Osteoblast (primary cell): ENCODE measurements at regions not wholly inside any gene's neighbourhood (a gene's known extent, or its start where the extent isn't known, plus 50 kb on each side); places are given as distances from the start of the nearest gene placed in this dataset.

Experiments
- DNase-seq: peaks from one replicate; pipeline ENCODE4 v3.0.0; 2011; ENCODE audit warnings: low spot score, mixed read lengths; ENCODE audit not compliant: insufficient read length; ENCODE audit errors: missing footprints
- H2AFZ ChIP-seq: 2 replicates; pipeline ENCODE4 v1.6.0; 2011; ENCODE audit warnings: mild to moderate bottlenecking, low read length
- H3K27ac ChIP-seq: 2 replicates; pipeline ENCODE4 v1.5.1; 2011; ENCODE audit warnings: mild to moderate bottlenecking, low read depth, low read length, moderate library complexity
- H3K27me3 ChIP-seq: 2 replicates; pipeline ENCODE4 v1.6.0; 2012; ENCODE audit warnings: mild to moderate bottlenecking, control low read depth, inconsistent platforms, low read length, moderate library complexity; ENCODE audit not compliant: insufficient read depth
- H3K36me3 ChIP-seq: 2 replicates; pipeline ENCODE4 v1.5.1; 2011; ENCODE audit warnings: mild to moderate bottlenecking, low read length, control low read depth, moderate library complexity; ENCODE audit not compliant: insufficient read depth
- H3K4me1 ChIP-seq: 2 replicates; pipeline ENCODE4 v1.5.1; 2011; ENCODE audit warnings: mild to moderate bottlenecking, low read length, control low read depth, moderate library complexity; ENCODE audit not compliant: insufficient read depth
- H3K4me2 ChIP-seq: 2 replicates; pipeline ENCODE4 v1.6.0; 2011; ENCODE audit warnings: mild to moderate bottlenecking, low read length; ENCODE audit not compliant: insufficient read depth
- H3K4me3 ChIP-seq: fragments of 200-600 bp; sonication (generic); 3 replicates; pipeline ENCODE4 v1.5.1; 2012; ENCODE audit warnings: mild to moderate bottlenecking, low read length, inconsistent platforms; ENCODE audit not compliant: insufficient read depth
- H3K79me2 ChIP-seq: 2 replicates; pipeline ENCODE4 v1.6.0; 2012; ENCODE audit warnings: mild to moderate bottlenecking, low read length, control low read depth, inconsistent platforms; ENCODE audit not compliant: insufficient read depth
- H3K9me3 ChIP-seq: 2 replicates; pipeline ENCODE4 v1.5.1; 2011; ENCODE audit warnings: low read depth, low read length, control low read depth
- H4K20me1 ChIP-seq: 2 replicates; pipeline ENCODE4 v1.6.0; 2012; ENCODE audit warnings: mild to moderate bottlenecking, low read length, control low read depth; ENCODE audit not compliant: insufficient read depth
- TF ChIP-seq, protein P1 (sequence below): IDR thresholded peaks from 2 replicates; pipeline ENCODE4 v1.5.1; 2011; ENCODE audit warnings: mild to moderate bottlenecking, low read depth, low read length, moderate library complexity; ENCODE audit errors: extremely low read depth

DNA sequence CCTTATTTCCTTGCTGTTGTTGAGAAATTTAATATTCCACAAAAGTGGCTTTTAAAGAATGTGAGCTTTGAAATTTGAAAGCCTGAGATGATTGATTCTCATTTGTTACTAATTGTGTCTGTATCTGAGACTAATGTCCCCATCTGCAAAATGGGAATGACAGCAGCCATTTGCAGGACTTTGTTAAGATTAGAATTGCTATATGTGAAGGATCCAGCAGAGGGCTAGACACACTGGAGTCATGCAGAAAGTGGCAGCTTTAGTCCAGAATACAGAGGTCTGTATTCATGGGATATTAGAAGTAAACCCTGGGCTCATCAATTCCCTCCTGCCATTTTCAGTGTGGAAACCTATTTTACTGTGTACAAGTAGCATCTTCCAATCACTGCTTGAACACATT lies 296.5 kb upstream of the GYPC start:
- H3K36me3 ChIP-seq = no peaks in the 10 kb centered on the region
- H3K4me2 ChIP-seq = no peak overlapping the region
- H2AFZ ChIP-seq = no peak overlapping the region
- no peak overlapping the region for H3K4me3 ChIP-seq
- H3K4me1 ChIP-seq = no peaks in the 10 kb centered on the region
- H4K20me1 ChIP-seq = no peaks in the 10 kb centered on the region
- no peaks in the 10 kb centered on the region for H3K27me3 ChIP-seq
- H3K79me2 ChIP-seq = no peaks in the 10 kb centered on the region
- TF ChIP-seq, protein P1, sequence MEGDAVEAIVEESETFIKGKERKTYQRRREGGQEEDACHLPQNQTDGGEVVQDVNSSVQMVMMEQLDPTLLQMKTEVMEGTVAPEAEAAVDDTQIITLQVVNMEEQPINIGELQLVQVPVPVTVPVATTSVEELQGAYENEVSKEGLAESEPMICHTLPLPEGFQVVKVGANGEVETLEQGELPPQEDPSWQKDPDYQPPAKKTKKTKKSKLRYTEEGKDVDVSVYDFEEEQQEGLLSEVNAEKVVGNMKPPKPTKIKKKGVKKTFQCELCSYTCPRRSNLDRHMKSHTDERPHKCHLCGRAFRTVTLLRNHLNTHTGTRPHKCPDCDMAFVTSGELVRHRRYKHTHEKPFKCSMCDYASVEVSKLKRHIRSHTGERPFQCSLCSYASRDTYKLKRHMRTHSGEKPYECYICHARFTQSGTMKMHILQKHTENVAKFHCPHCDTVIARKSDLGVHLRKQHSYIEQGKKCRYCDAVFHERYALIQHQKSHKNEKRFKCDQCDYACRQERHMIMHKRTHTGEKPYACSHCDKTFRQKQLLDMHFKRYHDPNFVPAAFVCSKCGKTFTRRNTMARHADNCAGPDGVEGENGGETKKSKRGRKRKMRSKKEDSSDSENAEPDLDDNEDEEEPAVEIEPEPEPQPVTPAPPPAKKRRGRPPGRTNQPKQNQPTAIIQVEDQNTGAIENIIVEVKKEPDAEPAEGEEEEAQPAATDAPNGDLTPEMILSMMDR = no peak
- H3K27ac ChIP-seq = no peak overlapping the region
- no peaks in the 10 kb centered on the region for H3K9me3 ChIP-seq
- no peak for DNase-seq

DNA sequence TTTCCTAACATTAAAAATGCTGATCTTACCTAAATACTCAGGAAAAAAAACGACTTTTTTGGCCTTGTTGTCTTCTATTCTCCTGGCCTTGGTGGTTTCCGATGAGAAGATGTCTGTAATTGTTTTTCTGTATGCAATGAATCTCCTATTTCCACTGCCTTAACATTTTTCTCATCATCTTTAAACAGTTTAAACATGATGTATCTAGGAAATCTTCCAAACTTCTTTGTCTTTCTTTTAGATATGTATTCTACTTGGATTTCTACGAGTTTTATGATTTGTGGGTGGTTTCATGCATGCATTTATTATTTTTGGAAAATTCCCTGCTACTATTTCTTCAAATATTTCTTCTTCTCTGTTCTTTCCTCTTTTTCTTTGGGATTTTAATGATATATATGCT lies 288.6 kb upstream of the GYPC start:
- Histone ChIP-seq H3K27ac (no peak overlapping the region), H3K4me2 (no peak overlapping the region), H3K4me3 (no peak overlapping the region), H4K20me1 (no peaks in the 10 kb centered on the region), H3K9me3 (peaks cover 4% of the 10 kb centered on the region), H3K4me1 (no peaks in the 10 kb centered on the region), H3K36me3 (no peaks in the 10 kb centered on the region), H2AFZ (no peak overlapping the region), H3K79me2 (no peaks in the 10 kb centered on the region), H3K27me3 (no peaks in the 10 kb centered on the region)
- no peak for DNase-seq
- TF ChIP-seq, protein P1 = no peak

DNA sequence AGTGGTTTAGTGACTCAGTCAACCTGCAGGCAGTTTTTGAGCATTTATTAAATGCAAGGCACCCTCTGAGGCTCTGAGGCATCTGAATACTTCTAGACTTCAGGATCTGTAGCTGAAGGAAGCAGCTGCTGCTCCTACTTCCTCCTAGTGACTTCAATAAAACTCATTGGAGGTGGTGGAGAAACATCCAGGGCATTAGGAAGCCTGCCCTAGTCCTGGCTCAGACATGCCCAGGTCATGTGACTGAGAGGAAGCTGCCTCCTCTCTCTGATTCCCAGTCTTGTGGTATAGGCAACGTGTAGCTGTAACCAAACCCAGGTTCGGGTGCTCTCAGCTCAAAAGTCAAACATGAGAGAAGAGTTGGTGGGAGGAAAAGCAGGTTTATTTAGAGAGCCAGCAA lies 287.2 kb upstream of the GYPC start:
- no peaks in the 10 kb centered on the region for H3K27me3 ChIP-seq
- no peak overlapping the region for H3K4me2 ChIP-seq
- no peak overlapping the region for H3K27ac ChIP-seq
- H3K4me1 ChIP-seq = no peaks in the 10 kb centered on the region
- H3K36me3 ChIP-seq = no peaks in the 10 kb centered on the region
- TF ChIP-seq, protein P1 = no peak
- no peak overlapping the region for H2AFZ ChIP-seq
- H3K9me3 ChIP-seq = peaks cover 9% of the 10 kb centered on the region
- no peak overlapping the region for H3K4me3 ChIP-seq
- no peaks in the 10 kb centered on the region for H3K79me2 ChIP-seq
- no peak for DNase-seq
- no peaks in the 10 kb centered on the region for H4K20me1 ChIP-seq

DNA sequence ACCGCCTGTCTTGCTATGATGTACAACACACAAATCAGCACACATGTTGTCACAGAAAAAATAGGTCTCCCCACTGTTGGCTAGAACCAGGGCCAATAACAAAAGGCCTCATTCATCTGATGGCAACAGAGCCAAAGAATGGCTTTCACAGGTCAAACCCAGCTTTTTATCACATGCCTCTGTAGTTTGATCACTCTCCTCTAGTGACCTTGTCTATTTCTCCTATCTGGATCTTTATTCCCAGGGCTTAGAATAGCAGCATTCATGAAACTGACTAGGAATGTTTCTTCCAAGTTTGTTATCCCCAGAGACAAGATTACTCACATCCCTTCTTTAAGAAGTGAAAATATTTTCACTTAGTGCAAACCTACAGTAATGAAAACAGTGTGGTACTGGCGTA lies 285.8 kb upstream of the GYPC start:
- H4K20me1 ChIP-seq = no peaks in the 10 kb centered on the region
- no peaks in the 10 kb centered on the region for H3K36me3 ChIP-seq
- no peak overlapping the region for H3K4me3 ChIP-seq
- H3K79me2 ChIP-seq = no peaks in the 10 kb centered on the region
- TF ChIP-seq, protein P1 = no peak
- no peak for DNase-seq
- no peak overlapping the region for H3K27ac ChIP-seq
- no peak overlapping the region for H3K4me2 ChIP-seq
- H2AFZ ChIP-seq = no peak overlapping the region
- no peaks in the 10 kb centered on the region for H3K4me1 ChIP-seq
- no peaks in the 10 kb centered on the region for H3K27me3 ChIP-seq
- H3K9me3 ChIP-seq = peaks cover 9% of the 10 kb centered on the region
